NCI-H446 treated with DMSO at 0.1 percent for 48 hours (cell line): ENCODE measurements at regions not wholly inside any gene's neighbourhood (a gene's known extent, or its start where the extent isn't known, plus 50 kb on each side); places are given as distances from the start of the nearest gene placed in this dataset.
"Not testable (repeated sequence)": the region's sequence is repeated elsewhere in the genome, so short reads cannot be mapped to it uniquely, and the experiment has no call there.

Experiments
- DNase-seq: peaks from one replicate; lab custom pipeline; 2025; lab: John Stamatoyannopoulos, UW

DNA sequence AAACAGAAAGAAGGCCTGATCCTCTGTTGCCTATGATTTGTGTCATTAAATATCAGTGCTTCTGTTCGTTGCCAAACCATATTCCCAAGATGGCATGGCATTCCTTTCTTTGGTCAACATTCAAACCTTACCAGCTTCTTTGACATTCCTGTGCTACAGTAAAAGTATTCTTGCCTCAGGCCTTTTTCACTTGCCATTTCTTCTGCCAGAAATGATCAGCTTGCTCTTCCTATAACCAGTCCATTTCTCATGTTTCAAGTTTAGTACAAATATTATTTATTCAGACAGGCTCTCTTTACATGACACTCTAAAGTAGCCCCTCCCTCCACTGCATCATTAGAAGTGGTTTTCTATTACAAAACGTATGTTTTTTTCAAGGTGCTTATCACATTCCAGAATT lies 278.3 kb downstream of the KCNJ2 start:
- DNase-seq = no peak

- DNase-seq = not testable (repeated sequence)
Measured at GRCh38 chr17:70453075-70453474, 283.7 kb downstream of the KCNJ2 start.

DNA sequence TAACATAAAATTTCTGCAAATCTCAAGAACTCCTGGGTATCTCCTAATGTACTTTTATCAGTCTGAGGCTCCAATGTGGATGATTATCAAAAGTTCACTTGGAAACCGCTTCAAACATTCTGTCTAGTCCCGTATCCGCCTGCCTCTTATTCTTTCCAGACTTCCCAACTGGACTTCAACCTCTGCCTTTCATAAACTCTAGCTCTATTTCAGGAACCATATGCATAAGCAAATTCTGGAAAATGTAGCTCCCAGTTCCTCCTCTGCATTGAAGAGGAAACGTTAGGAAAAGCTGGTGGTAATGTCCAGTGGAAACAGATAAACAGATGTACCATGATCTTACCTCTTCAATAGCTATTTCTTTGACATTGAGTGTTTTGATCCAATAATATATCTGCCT lies 285.0 kb downstream of the KCNJ2 start:
- no peak for DNase-seq

- DNase-seq = no peak
Measured at GRCh38 chr17:70454908-70455307, 285.6 kb downstream of the KCNJ2 start.

DNA sequence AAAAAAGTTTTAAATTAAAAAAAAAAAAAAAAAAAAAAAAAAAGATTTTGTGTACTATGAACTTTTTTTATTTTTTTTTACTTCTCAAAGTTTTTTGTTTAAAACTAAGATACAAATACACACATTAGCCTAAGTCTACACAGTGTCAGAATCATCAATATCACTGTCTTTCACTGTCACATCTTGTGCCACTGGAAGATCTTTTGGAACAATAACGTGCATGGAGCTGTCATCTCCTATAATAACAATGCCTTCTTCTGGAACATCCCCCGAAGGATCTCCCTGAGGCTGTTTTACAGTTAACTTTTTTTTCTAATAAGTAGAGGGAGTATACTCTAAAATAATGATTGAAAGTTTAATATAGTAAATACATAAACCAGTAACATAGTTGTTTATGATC lies 295.7 kb downstream of the KCNJ2 start:
- no peak for DNase-seq

DNA sequence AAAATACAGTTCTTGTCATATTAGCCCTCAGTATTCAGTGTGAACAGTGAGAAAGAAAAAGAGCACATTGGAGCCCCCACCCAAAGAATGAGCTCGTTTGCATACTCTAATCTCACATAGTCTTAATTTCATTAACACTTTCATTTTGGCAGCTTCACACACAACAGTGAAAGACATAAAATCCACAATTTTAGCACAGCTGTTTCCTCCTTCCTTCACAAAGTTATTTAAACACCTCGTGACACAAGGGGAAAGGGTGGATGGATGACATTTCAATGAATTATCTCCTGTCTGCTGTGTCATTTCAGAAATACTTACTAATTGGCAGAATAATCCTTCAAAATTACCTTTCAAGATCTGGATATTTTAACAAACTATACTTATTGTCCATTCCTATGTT lies 299.3 kb downstream of the KCNJ2 start:
- no peak for DNase-seq

DNA sequence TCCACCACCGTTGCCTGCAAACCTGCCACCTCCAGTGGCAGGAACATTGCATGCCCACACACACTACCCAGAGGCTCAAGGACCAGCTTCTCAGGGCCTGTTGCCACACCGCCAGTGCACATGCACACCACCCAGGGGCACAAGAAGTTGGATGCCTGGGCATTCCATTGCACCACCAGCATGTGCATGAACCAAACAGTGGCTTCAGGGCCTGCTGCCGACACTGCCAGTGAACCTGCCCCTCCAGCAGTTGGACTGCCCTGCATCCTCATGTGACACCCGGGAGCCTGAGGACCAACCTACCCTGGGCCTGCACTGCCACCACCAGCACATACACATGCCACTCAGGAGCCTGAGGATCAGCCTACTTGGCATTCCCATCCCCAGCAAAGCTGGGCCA lies 303.7 kb downstream of the KCNJ2 start:
- DNase-seq = no peak

GRCh38 chr17:70476368-70476767 lies 307.0 kb downstream of the KCNJ2 start:
- no peak for DNase-seq

DNA sequence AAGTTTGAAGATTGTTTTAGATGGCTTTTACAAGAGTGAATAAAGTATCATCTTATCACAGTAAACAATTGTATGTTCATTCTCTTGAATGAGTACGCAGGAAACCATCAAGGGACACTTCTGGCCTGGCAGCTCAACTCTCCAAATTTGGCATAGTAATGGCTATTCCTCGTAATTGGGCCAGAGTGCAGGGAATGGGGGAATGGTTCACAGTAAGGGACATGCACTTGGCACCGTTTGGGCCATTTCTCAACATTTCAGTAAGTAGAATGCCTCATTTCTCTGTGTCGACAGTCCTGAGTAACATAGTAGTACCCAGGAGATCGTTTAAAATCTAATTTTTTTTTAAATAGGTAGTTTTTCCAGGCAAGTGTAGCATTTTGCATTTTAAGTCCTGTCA lies 309.6 kb downstream of the KCNJ2 start:
- no peak for DNase-seq

- DNase-seq = no peak
Measured at GRCh38 chr17:70479779-70480178, 310.4 kb downstream of the KCNJ2 start.

DNA sequence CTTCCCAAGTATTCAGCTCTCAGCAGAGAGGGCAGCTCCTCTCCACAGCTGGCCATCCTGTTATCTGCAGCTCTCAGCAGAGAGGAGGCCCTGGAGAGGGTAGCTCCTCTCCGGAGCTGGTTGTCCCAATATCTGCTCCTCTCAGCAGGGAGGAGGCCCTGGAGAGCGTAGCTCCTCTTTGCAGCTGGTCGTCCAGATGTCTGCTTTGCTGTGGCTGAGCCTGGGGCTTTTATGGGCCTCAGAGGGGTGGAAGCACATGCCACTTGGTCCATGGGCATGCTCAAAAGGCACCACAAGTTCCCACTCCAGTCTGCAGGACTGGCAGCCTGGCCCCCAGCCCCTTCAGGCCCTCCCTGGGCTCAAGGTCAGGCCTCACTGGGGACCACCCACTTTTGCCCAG lies 314.3 kb downstream of the KCNJ2 start:
- DNase-seq = no peak

GRCh38 chr17:70484050-70484449 lies 314.7 kb downstream of the KCNJ2 start:
- no peak for DNase-seq

GRCh38 chr17:70484496-70484895 lies 315.2 kb downstream of the KCNJ2 start:
- no peak for DNase-seq

DNA sequence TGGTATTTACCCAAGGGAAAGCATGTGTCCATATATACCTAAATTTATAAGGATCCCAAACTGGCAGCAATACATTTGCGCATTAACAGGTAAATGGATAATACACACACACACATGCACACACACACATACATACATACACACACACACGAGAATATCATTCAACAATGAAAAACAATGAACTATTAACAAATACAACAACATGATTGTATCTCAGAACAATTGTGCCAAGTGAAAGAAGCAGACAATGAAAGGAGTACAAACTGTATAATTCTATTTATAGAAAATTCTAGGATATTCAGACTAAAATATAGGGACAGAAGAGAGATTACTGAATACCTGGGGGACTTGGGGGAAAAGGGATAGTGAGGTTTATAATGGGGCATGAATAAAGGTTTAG lies 323.0 kb downstream of the KCNJ2 start:
- DNase-seq = no peak

- DNase-seq = no peak
Measured at GRCh38 chr17:70493277-70493874, 324.0 kb downstream of the KCNJ2 start.

DNA sequence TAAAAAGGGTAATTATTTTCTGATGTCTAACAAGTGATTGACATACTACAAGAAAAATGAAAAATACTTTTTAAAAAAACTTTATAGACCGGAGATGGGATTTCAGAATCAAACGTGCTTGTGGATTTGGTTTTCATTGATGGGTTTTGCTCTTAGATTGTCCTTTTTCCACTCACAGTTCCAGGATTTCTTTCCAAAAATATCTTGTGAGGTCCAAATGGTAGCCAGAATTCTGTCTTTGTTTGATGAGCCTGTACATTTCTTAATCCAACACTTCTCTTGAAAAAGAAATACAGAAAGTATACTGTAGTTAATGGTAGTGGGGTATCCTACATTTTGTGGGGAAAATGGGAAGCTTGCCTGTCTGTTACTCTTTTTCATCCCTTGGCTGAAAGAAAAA lies 329.3 kb downstream of the KCNJ2 start:
- DNase-seq = no peak

- no peak for DNase-seq
Measured at GRCh38 chr17:70499067-70499786, 329.9 kb downstream of the KCNJ2 start.

DNA sequence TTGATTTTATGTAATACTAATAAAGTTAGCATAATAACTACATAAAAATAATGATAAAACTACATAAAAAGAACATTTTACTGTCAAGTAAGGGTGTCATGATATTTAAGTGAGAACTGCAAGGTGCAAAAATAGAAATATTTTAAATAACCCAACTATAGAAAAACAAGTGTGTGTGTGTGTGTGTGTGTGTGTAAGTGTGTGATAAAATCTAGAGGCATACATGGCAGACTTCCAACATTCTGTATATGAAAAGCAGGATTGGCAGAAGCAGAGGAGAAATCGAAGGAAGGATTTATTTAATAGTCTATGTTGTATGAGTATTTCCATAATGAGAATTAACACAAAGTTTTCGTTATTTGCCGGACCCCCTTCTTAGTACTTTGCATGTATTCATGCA lies 334.1 kb downstream of the KCNJ2 start:
- no peak for DNase-seq

GRCh38 chr17:70510288-70510687 lies 341.0 kb downstream of the KCNJ2 start:
- no peak for DNase-seq

GRCh38 chr17:70517816-70518215 lies 348.5 kb downstream of the KCNJ2 start:
- no peak for DNase-seq

GRCh38 chr17:70519300-70519699 lies 350.0 kb downstream of the KCNJ2 start:
- no peak for DNase-seq

DNA sequence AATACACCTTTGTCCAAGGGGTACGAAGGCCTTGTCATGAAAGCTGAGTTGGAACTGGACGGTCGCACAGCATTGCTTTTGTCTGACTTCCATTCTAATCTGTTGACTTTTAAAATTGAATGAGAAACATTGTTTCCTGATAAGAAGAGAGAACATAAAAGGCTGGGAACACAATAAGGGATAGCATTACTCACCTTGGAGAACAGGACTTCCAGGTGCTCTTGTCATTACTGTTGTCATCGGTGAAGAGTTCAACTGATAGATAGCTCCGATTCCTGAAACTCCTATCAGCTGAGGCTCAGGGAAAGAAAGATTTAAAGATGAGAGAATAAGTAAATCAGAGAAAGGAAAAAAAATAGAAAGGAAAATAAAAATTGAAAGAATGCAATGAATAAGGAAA lies 351.1 kb downstream of the KCNJ2 start:
- no peak for DNase-seq

- no peak for DNase-seq
Measured at GRCh38 chr17:70520956-70521355, 351.6 kb downstream of the KCNJ2 start.

DNA sequence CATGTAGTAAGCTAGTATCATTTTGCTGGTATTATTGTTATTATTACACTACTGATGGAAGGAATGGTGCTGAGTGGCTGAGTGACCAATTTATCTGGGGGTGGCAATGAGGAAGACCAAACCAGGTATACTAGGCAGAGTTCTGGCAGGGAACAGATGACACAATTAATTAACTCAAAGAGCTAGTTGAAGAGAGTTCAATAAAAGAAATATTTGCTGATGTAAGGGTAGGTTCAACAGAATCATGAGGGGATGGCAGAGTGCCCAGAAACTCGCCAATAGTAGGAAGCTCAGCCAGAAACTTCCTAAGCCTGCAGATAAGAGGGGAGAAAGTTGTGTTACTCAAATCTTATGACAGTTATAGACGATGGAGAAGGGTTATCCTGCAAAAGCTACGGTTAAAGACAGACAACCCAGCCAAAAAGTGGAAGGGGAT lies 352.5 kb downstream of the KCNJ2 start:
- DNase-seq = peak; percentile 53
